ENCODE measurements at regions not wholly inside any gene's neighbourhood (a gene's known extent, or its start where the extent isn't known, plus 50 kb on each side); places are given as distances from the start of the nearest gene placed in this dataset.

DNA sequence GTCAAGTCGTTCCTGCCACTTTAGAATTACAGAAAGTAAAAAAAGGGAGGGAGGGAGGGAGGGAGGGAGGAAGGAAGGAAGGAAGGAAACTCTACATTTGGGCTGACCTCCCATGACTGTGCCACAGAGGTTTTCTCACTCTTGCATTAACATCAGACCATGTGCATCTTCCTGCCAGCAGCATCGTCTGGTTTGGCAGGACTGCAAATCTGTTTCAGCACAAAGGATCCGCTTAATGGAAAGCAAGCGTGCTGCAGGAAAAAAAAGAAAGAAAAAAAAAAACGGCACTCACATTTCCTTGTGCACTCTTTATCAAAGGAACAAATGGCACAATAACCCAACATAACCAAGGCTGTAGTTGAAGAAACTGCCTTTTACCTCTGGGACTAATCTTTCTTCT, 148.8 kb upstream of the HES1 start:
- Histone ChIP-seq H3K4me3 (ENCODE audit: low read depth, low read length) (no peak overlapping the region), H3K27ac (ENCODE audit: extremely low read depth, low read depth, low read length) (no peak overlapping the region), H3K4me1 (ENCODE audit: control insufficient read depth, insufficient read depth, low read length) (no peaks in the 10 kb centered on the region), H3K36me3 (ENCODE audit: control insufficient read depth in 2 of 2, insufficient read depth in 1 of 2, low read length in 2 of 2) (no peaks in the 10 kb centered on the region), H3K9me3 (ENCODE audit: control insufficient read depth, insufficient read depth, low read depth, low read length) (no peaks in the 10 kb centered on the region)
- no peak for TF ChIP-seq ZNF529 (tag by site-specific recombination; IDR thresholded peaks at IDR 0.05; ENCODE audit: insufficient replicate concordance)
- no peak for TF ChIP-seq HOXD13 (CRISPR knock-in tag; IDR thresholded peaks at IDR 0.05; ENCODE audit: borderline replicate concordance)
- TF ChIP-seq ZNF791 (tag by site-specific recombination; IDR thresholded peaks at IDR 0.05): no peak
- no peak for TF ChIP-seq ZNF211 (tag by site-specific recombination; IDR thresholded peaks at IDR 0.05; ENCODE audit: low read depth)
- TF ChIP-seq KLF16 (tag by site-specific recombination; IDR thresholded peaks at IDR 0.05): no peak
- TF ChIP-seq REPIN1 (tag by site-specific recombination; IDR thresholded peaks at IDR 0.05; ENCODE audit: low read depth): no peak
- POLR2A ChIA-PET: no interaction called here
- CTCF ChIA-PET: interaction anchor here (0.6 to 1.2 kb wide), 2 partner anchors 201 to 287 kb away, joined by 4 to 5 read pairs; no protein-coding TSS in a partner anchor

DNA sequence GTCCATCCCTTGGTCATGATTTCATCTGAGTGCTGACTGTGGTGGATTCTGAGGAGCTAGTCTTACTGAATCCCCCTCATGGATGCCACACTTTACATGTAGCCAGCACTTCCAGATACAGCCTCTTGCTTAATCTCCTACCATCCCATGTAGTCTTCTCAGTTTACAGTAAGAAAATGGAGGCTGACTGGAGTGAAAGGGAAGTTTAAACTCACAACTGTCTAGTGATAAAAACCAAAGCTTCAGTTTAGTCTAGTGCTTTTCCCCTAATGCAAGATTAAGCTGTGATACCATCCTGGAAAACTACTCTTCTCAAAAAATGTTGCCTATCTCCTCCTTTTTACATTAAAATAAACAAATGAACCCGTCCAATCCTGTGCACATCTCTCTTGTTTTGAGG, 146.8 kb upstream of the HES1 start:
- TF ChIP-seq ZNF707 (tag by site-specific recombination; IDR thresholded peaks at IDR 0.05) (no peak), ZNF596 (tag by site-specific recombination; IDR thresholded peaks at IDR 0.05) (no peak), ZNF785 (tag by site-specific recombination; IDR thresholded peaks at IDR 0.05) (no peak), ZNF175 (tag by site-specific recombination; IDR thresholded peaks at IDR 0.05) (no peak), ZNF645 (tag by site-specific recombination; IDR thresholded peaks at IDR 0.05) (no peak), MEIS1 (CRISPR knock-in tag; IDR thresholded peaks at IDR 0.05; ENCODE audit: borderline replicate concordance) (no peak), ZNF561 (tag by site-specific recombination; IDR thresholded peaks at IDR 0.05; ENCODE audit: borderline replicate concordance) (no peak), FEZF1 (tag by site-specific recombination; IDR thresholded peaks at IDR 0.05) (no peak)
- TF ChIP-seq, protein P1, sequence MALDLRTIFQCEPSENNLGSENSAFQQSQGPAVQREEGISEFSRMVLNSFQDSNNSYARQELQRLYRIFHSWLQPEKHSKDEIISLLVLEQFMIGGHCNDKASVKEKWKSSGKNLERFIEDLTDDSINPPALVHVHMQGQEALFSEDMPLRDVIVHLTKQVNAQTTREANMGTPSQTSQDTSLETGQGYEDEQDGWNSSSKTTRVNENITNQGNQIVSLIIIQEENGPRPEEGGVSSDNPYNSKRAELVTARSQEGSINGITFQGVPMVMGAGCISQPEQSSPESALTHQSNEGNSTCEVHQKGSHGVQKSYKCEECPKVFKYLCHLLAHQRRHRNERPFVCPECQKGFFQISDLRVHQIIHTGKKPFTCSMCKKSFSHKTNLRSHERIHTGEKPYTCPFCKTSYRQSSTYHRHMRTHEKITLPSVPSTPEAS (tag by site-specific recombination; IDR thresholded peaks at IDR 0.05): no peak
- no peaks in the 10 kb centered on the region for H3K9me3 ChIP-seq (ENCODE audit: control insufficient read depth, insufficient read depth, low read depth, low read length)
- H3K4me1 ChIP-seq (ENCODE audit: control insufficient read depth, insufficient read depth, low read length): no peaks in the 10 kb centered on the region
- no peaks in the 10 kb centered on the region for H3K36me3 ChIP-seq (ENCODE audit: control insufficient read depth in 2 of 2, insufficient read depth in 1 of 2, low read length in 2 of 2)
- H3K27ac ChIP-seq (ENCODE audit: extremely low read depth, low read depth, low read length): no peak overlapping the region
- H3K4me3 ChIP-seq (ENCODE audit: low read depth, low read length): no peak overlapping the region
- POLR2A ChIA-PET: no interaction called here
- CTCF ChIA-PET: interaction anchor here (1.1 kb wide), 1 partner anchor 14 kb away, joined by 3 read pairs; no protein-coding TSS in a partner anchor

DNA sequence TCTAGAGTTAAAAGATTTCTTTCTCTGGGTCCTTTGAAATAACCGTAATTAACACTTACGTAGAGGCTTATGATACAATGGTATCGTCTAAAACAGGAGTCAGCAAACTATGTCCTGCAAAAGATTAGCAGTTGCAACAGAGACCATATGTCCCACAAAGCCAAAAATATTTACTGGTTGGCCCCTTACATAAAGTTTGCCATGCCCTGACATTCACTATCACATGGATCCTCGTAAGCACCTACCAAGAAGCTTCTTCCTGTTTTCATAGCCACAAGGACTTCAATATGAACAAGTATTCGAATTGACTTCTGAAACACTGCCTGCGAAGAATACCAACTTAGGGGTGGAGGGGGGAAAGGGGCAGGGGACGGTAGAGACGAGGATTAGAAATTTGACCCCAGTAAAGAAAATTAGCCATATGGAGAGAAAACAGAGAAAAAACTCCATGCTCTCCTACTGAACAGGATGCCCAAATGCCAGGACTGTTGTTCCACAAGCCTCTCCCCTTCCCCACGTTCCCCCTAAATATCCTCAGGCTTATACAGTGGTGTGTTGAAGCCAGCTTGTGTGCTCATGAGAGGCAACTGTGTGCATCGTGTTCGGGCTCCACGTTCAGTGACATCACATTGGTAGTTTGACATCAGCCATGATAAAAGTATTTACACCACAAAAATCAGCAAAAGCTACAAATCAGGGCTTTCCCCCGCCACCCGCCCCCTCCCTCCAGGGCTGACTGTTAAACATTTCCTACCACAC, 144.1 kb upstream of the HES1 start:
- H3K4me3 ChIP-seq (ENCODE audit: low read depth, low read length): no peak overlapping the region
- CTCF ChIA-PET: interaction anchor here (0.6 to 1.2 kb wide), 2 partner anchors 22 to 146 kb away, joined by 3 read pairs; no protein-coding TSS in a partner anchor
- H3K9me3 ChIP-seq (ENCODE audit: control insufficient read depth, insufficient read depth, low read depth, low read length): no peaks in the 10 kb centered on the region
- TF ChIP-seq AEBP2 (tag by site-specific recombination; IDR thresholded peaks at IDR 0.05; ENCODE audit: borderline replicate concordance) (no peak), ZNF324 (tag by site-specific recombination; IDR thresholded peaks at IDR 0.05) (no peak), ZNF366 (tag by site-specific recombination; conservative IDR thresholded peaks at IDR 0.05) (no peak)
- H3K4me1 ChIP-seq (ENCODE audit: control insufficient read depth, insufficient read depth, low read length): no peaks in the 10 kb centered on the region
- POLR2A ChIA-PET: no interaction called here
- no peaks in the 10 kb centered on the region for H3K36me3 ChIP-seq (ENCODE audit: control insufficient read depth in 2 of 2, insufficient read depth in 1 of 2, low read length in 2 of 2)
- no peak overlapping the region for H3K27ac ChIP-seq (ENCODE audit: extremely low read depth, low read depth, low read length)

Data from HEK293 (cell line).